PC-9 (cell line): ENCODE measurements at regions not wholly inside any gene's neighbourhood (a gene's known extent, or its start where the extent isn't known, plus 50 kb on each side); places are given as distances from the start of the nearest gene placed in this dataset.

ENCODE experiments used
- BruUV-seq: library from RNA; stranded (reverse); fragments of 400-500 nt; replicated peaks from 2 replicates; lab custom pipeline; 2021; lab: Mats Ljungman, UMichigan
- CTCF ChIA-PET: fragments of 300-600 bp; sonication (Branson Sonifier 250); formaldehyde crosslinking; loops from one replicate; lab custom pipeline; 2022; ENCODE audit warnings: antibody characterized with exemption; lab: Charles Lee
- POLR2A ChIA-PET: fragments of 300-600 bp; sonication (Branson Sonifier 250); formaldehyde crosslinking; loops from one replicate; lab custom pipeline; 2022; ENCODE audit warnings: antibody characterized with exemption; ENCODE audit not compliant: unreplicated experiment; lab: Charles Lee
- DNase-seq, 2 experiments: peaks; one replicate each; pipeline versions ENCODE4 v3.0.0 to v3.0.0-alpha.2; 2015 to 2022; ENCODE audit warnings: mixed read lengths in 1 of 2
- H2AFZ ChIP-seq: fragments of 200-600 bp; sonication (generic); 2 replicates; pipeline ENCODE4 v1.8.1; 2017; ENCODE audit warnings: antibody characterized with exemption
- H3F3A ChIP-seq: fragments of 200-600 bp; sonication (generic); 2 replicates; pipeline ENCODE4 v1.8.1; 2017; ENCODE audit warnings: antibody characterized with exemption, mild to moderate bottlenecking, low read depth; ENCODE audit not compliant: insufficient read depth
- H3K27ac ChIP-seq: fragments of 200-600 bp; sonication (generic); 2 replicates; pipeline ENCODE4 v1.6.1; 2016; ENCODE audit warnings: mixed run types
- H3K27me3 ChIP-seq: fragments of 200-600 bp; sonication (generic); 2 replicates; pipeline ENCODE4 v1.6.1; 2016; ENCODE audit warnings: low read depth, mixed run types; ENCODE audit not compliant: insufficient read depth
- H3K36me3 ChIP-seq: fragments of 200-600 bp; sonication (generic); 2 replicates; pipeline ENCODE4 v1.6.1; 2016; ENCODE audit warnings: low read depth, mixed run types
- H3K4me1 ChIP-seq: fragments of 200-600 bp; sonication (generic); replicated peaks from 2 replicates; pipeline ENCODE4 v1.6.1; 2016; ENCODE audit warnings: mixed run types; ENCODE audit not compliant: insufficient read depth
- H3K4me2 ChIP-seq: fragments of 200-600 bp; sonication (generic); 2 replicates; pipeline ENCODE4 v1.6.1; 2017; ENCODE audit warnings: mixed run types
- H3K4me3 ChIP-seq: fragments of 200-600 bp; sonication (generic); 2 replicates; pipeline ENCODE4 v1.6.1; 2016; ENCODE audit warnings: mixed run types
- H3K79me2 ChIP-seq: fragments of 200-600 bp; sonication (generic); 2 replicates; pipeline ENCODE4 v1.6.1; 2017; ENCODE audit warnings: low read depth, mixed run types
- H3K9me2 ChIP-seq: fragments of 200-600 bp; sonication (generic); 2 replicates; pipeline ENCODE4 v1.8.1; 2017; ENCODE audit warnings: mild to moderate bottlenecking; ENCODE audit not compliant: insufficient read depth
- H3K9me3 ChIP-seq: fragments of 200-600 bp; sonication (generic); 2 replicates; pipeline ENCODE4 v1.8.1; 2016; ENCODE audit warnings: low read depth; ENCODE audit not compliant: insufficient read depth
- H4K20me1 ChIP-seq: fragments of 200-600 bp; sonication (generic); 2 replicates; pipeline ENCODE4 v1.8.1; 2017; ENCODE audit not compliant: insufficient read depth
- EZH2 ChIP-seq: fragments of 200-600 bp; sonication (generic); IDR thresholded peaks from 2 replicates; pipeline ENCODE4 v1.8.0; 2017; ENCODE audit warnings: antibody characterized with exemption, low read depth
- intact Hi-C: fragments of 100-400 bp; cut with micrococcal nuclease; formaldehyde crosslinking; loops from one replicate; pipeline ENCODE4 v1.10.0; 2022; ENCODE audit not compliant: unreplicated experiment
- TF ChIP-seq, protein P1 (sequence below): fragments of 200-600 bp; sonication (generic); conservative IDR thresholded peaks from 2 replicates; pipeline ENCODE4 v1.6.1; 2017; ENCODE audit warnings: mixed run types, antibody characterized with exemption, mild to moderate bottlenecking, moderate library complexity

- Histone ChIP-seq H3K36me3 (no peaks in the 10 kb centered on the region), H3K27ac (no peak overlapping the region), H3K9me2 (no peaks in the 10 kb centered on the region), H3K27me3 (peaks cover 61% of the 10 kb centered on the region), H4K20me1 (no peaks in the 10 kb centered on the region), H3K4me3 (no peak overlapping the region), H3K79me2 (no peaks in the 10 kb centered on the region), H3K4me2 (no peak overlapping the region), H2AFZ (no peak overlapping the region), H3K4me1 (no peaks in the 10 kb centered on the region), H3K9me3 (no peaks in the 10 kb centered on the region), H3F3A (no peaks in the 10 kb centered on the region)
- ChIA-PET POLR2A (no interaction called here), CTCF (no interaction called here)
- DNase-seq: no peak
- TF ChIP-seq, protein P1, sequence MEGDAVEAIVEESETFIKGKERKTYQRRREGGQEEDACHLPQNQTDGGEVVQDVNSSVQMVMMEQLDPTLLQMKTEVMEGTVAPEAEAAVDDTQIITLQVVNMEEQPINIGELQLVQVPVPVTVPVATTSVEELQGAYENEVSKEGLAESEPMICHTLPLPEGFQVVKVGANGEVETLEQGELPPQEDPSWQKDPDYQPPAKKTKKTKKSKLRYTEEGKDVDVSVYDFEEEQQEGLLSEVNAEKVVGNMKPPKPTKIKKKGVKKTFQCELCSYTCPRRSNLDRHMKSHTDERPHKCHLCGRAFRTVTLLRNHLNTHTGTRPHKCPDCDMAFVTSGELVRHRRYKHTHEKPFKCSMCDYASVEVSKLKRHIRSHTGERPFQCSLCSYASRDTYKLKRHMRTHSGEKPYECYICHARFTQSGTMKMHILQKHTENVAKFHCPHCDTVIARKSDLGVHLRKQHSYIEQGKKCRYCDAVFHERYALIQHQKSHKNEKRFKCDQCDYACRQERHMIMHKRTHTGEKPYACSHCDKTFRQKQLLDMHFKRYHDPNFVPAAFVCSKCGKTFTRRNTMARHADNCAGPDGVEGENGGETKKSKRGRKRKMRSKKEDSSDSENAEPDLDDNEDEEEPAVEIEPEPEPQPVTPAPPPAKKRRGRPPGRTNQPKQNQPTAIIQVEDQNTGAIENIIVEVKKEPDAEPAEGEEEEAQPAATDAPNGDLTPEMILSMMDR: no peak
- TF ChIP-seq EZH2: no peak
- no TSS peak for BruUV-seq
- intact Hi-C loops: no loop called here
Measured at GRCh38 chr3:10706156-10706739, 109.8 kb upstream of the SLC6A11 start.

DNA sequence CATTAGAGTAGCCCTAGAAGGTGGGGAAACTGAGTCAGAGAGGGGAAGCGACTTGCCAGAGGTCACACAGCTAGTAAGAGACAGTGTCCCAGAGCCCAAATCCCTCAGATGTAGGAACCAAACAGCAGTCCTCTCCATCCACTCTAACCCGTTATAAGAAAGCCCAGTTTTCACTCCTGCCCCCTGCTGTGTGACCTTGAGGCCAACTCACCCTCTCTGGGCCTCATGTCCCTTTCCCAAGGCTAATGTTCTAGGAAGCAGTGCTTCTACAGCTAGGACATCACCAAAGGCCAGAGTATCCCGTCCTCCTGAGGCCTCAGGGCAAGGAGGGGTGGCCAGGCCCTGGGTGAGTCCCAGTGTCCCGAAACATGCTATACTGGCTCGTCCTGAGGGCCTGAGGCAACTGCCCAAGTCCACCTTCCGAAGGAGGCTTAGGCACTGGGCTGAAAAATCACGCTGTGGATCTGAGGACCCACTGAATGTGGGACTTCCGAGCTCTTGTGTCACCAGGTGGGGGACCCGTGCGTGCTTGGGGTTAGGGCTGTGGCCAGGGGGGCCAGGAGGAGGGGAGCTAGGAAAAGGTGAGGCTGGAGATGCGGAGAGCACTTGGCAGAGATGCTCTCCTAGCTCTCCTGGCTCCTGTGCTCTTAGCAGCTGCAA is 109.2 kb upstream of the SLC6A11 start:
- no peaks in the 10 kb centered on the region for H3K36me3 ChIP-seq
- no TSS peak for BruUV-seq
- no peak for TF ChIP-seq EZH2
- TF ChIP-seq, protein P1: no peak
- no peak overlapping the region for H3K4me3 ChIP-seq
- CTCF ChIA-PET: no interaction called here
- no peaks in the 10 kb centered on the region for H3K9me3 ChIP-seq
- no peak for DNase-seq
- no peak overlapping the region for H3K4me2 ChIP-seq
- no peaks in the 10 kb centered on the region for H3F3A ChIP-seq
- no peaks in the 10 kb centered on the region for H3K79me2 ChIP-seq
- no peak overlapping the region for H3K27ac ChIP-seq
- H4K20me1 ChIP-seq: no peaks in the 10 kb centered on the region
- H3K9me2 ChIP-seq: no peaks in the 10 kb centered on the region
- H3K4me1 ChIP-seq: no peaks in the 10 kb centered on the region
- POLR2A ChIA-PET: no interaction called here
- intact Hi-C loops: no loop called here
- peaks cover 61% of the 10 kb centered on the region for H3K27me3 ChIP-seq
- H2AFZ ChIP-seq: no peak overlapping the region

DNA sequence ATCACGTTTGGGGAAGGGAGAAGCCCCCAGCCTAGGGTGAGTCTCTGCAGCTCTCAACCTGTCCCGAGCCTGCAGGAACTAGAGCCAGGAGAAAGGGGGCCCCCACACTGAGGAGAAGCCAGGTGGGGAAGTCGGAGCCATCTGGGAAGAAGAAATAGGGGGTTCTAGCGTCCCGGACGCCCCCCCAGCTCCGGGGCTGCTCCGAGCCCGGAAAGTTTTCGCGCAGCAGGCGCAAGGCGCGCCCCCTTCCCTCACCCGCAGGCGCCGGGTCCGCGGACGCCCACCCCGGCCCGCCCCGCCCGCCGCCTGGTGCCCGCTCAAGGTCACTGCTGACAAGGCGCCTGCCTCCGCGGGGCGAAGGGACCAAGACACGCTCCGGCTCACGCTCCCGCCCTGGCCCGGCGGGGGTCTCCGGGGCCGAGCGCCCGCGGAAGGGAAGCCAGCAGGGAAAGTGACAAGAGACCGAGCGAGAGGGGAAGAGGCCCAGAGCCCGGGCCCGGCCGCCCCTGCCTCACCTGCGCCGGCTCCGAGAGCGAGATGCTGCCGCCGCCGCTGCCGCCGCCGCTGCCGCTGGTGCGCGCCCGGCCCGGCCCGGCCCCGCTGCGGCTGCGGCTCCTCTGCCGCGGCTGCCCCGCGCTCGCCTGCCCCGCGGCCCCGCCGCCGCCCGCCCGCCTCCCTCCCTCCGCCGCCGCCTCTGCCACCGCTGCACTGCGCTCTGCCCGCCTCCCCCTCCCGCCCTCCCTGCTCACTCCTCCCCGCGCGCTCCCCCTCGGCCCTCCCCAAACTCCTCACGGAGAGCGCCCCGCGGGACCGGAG is 108.4 kb upstream of the SLC6A11 start:
- Histone ChIP-seq H3F3A (no peaks in the 10 kb centered on the region), H3K36me3 (no peaks in the 10 kb centered on the region), H3K9me2 (no peaks in the 10 kb centered on the region), H3K4me1 (no peaks in the 10 kb centered on the region), H4K20me1 (no peaks in the 10 kb centered on the region), H2AFZ (no peak overlapping the region), H3K27me3 (peaks cover 61% of the 10 kb centered on the region), H3K79me2 (no peaks in the 10 kb centered on the region), H3K27ac (no peak overlapping the region), H3K4me2 (no peak overlapping the region), H3K4me3 (no peak overlapping the region), H3K9me3 (no peaks in the 10 kb centered on the region)
- no TSS peak for BruUV-seq
- TF ChIP-seq, protein P1: no peak
- no peak for TF ChIP-seq EZH2
- intact Hi-C loops: no loop called here
- DNase-seq: no peak
- ChIA-PET POLR2A (no interaction called here), CTCF (no interaction called here)
